MM.1S (cell line): ENCODE measurements at regions not wholly inside any gene's neighbourhood (a gene's known extent, or its start where the extent isn't known, plus 50 kb on each side); places are given as distances from the start of the nearest gene placed in this dataset.
"Not testable (repeated sequence)": the region's sequence is repeated elsewhere in the genome, so short reads cannot be mapped to it uniquely, and the experiment has no call there.

Experiments
- DNase-seq: peaks from one replicate; pipeline ENCODE4 v3.0.0-alpha.2; 2015
- H2AFZ ChIP-seq: fragments of 300-600 bp; sonication (generic); 2 replicates; pipeline ENCODE4 v1.6.0; 2016; ENCODE audit warnings: antibody characterized with exemption, low read length
- H3F3A ChIP-seq: fragments of 300-600 bp; sonication (generic); 2 replicates; pipeline ENCODE4 v1.6.1; 2016; ENCODE audit warnings: mild to moderate bottlenecking, antibody characterized with exemption, low read length, moderate library complexity, mixed read lengths; ENCODE audit not compliant: insufficient read depth
- H3K27ac ChIP-seq: fragments of 300-600 bp; sonication (generic); 2 replicates; pipeline ENCODE4 v1.5.1; 2016; ENCODE audit warnings: mild to moderate bottlenecking, low read length
- H3K27me3 ChIP-seq: fragments of 300-600 bp; sonication (generic); replicated peaks from 2 replicates; pipeline ENCODE4 v1.6.0; 2016; ENCODE audit warnings: low read length; ENCODE audit not compliant: insufficient read depth
- H3K36me3 ChIP-seq: fragments of 300-600 bp; sonication (generic); replicated peaks from 2 replicates; pipeline ENCODE4 v1.6.1; 2016; ENCODE audit warnings: mild to moderate bottlenecking, low read length, mixed read lengths; ENCODE audit not compliant: insufficient read depth
- H3K4me1 ChIP-seq: fragments of 300-600 bp; sonication (generic); 2 replicates; pipeline ENCODE4 v1.6.1; 2016; ENCODE audit warnings: low read length, mixed read lengths
- H3K4me2 ChIP-seq: fragments of 300-600 bp; sonication (generic); 2 replicates; pipeline ENCODE4 v1.6.0; 2016; ENCODE audit warnings: low read depth, low read length
- H3K4me3 ChIP-seq: fragments of 300-600 bp; sonication (generic); 2 replicates; pipeline ENCODE4 v1.5.1; 2016; ENCODE audit warnings: low read length, mixed read lengths
- H3K79me2 ChIP-seq: fragments of 300-600 bp; sonication (generic); 2 replicates; pipeline ENCODE4 v1.6.1; 2016; ENCODE audit warnings: mixed run types, low read length, mixed read lengths
- H3K9ac ChIP-seq: fragments of 300-600 bp; sonication (generic); 2 replicates; pipeline ENCODE4 v1.6.1; 2016; ENCODE audit warnings: low read length, mixed read lengths
- H3K9me2 ChIP-seq: fragments of 300-600 bp; sonication (generic); replicated peaks from 2 replicates; pipeline ENCODE4 v1.6.1; 2016; ENCODE audit warnings: mild to moderate bottlenecking, low read length, mixed read lengths; ENCODE audit not compliant: insufficient read depth
- H3K9me3 ChIP-seq: fragments of 300-600 bp; sonication (generic); replicated peaks from 2 replicates; pipeline ENCODE4 v1.6.1; 2016; ENCODE audit warnings: mild to moderate bottlenecking, low read length, mixed read lengths; ENCODE audit not compliant: insufficient read depth
- H4K20me1 ChIP-seq: fragments of 300-600 bp; sonication (generic); 2 replicates; pipeline ENCODE4 v1.6.1; 2016; ENCODE audit warnings: mild to moderate bottlenecking, low read length, moderate library complexity, mixed read lengths; ENCODE audit not compliant: insufficient read depth
- EZH2 ChIP-seq: fragments of 300-600 bp; sonication (generic); optimal IDR thresholded peaks from 2 replicates; pipeline ENCODE3; 2017; ENCODE audit warnings: low read depth, mild to moderate bottlenecking, antibody characterized with exemption, low read length, mixed read lengths
- EZH2phosphoT487 ChIP-seq: fragments of 300-600 bp; sonication (generic); IDR thresholded peaks from 2 replicates; pipeline ENCODE4 v1.6.1; 2018; ENCODE audit warnings: antibody characterized with exemption, low read length
- TF ChIP-seq, protein P1 (sequence below): fragments of 300-600 bp; sonication (generic); IDR thresholded peaks from 2 replicates; pipeline ENCODE4 v1.5.1; 2016; ENCODE audit warnings: antibody characterized with exemption, low read length, mixed read lengths

DNA sequence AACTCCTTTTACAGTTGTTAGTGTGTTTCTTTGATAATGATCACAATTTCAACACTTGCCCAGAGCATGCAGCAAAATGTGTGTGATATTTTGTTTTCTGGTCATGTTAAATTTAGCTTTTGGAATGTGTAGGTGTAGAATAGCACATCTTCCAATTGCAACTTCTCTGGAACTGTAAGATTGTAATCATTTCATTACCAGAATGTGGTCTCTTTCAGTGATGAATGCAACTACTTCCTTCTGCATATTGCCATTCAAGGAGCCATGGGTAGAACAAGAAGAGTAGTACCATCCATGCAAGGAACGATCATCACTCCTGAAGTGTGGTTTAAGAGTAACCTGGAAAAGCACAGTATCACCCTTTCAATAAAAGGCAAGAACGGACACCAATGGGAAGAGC is 548.8 kb upstream of the ZNF804A start:
- Histone ChIP-seq H3K9me3 (no peaks in the 10 kb centered on the region), H3F3A (no peaks in the 10 kb centered on the region), H4K20me1 (no peaks in the 10 kb centered on the region), H3K4me1 (no peaks in the 10 kb centered on the region), H3K79me2 (no peaks in the 10 kb centered on the region), H3K36me3 (no peaks in the 10 kb centered on the region), H2AFZ (no peak overlapping the region), H3K9me2 (no peaks in the 10 kb centered on the region), H3K4me3 (no peak overlapping the region), H3K4me2 (no peak overlapping the region), H3K27me3 (no peaks in the 10 kb centered on the region), H3K9ac (no peak overlapping the region), H3K27ac (no peak overlapping the region)
- DNase-seq: no peak
- TF ChIP-seq EZH2phosphoT487 (no peak), EZH2 (no peak)

DNA sequence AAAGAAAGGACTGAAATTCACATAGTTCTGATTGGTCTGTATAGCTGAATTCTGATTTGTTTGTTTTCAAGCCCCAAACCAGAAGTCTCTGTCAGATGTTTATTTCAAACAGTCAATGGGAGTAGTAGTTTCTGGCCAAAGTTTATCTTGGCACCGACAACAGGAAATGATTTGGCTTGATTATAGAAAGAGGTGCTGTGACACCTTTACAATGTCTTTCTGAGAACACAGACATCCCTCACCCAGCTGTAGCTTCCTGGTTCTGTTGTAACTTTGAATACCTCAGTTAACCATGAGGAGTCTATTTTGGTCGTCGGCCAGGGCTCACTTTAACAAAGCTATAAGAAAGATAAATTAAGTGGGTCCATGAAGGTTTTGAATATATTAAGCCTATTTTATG is 545.0 kb upstream of the ZNF804A start:
- Histone ChIP-seq H3K4me2 (no peak overlapping the region), H2AFZ (no peak overlapping the region), H3K27ac (no peak overlapping the region), H3K9me2 (no peaks in the 10 kb centered on the region), H3K4me3 (no peak overlapping the region), H3K36me3 (no peaks in the 10 kb centered on the region), H3K9me3 (no peaks in the 10 kb centered on the region), H3K27me3 (no peaks in the 10 kb centered on the region), H3K9ac (no peak overlapping the region), H3K79me2 (no peaks in the 10 kb centered on the region), H3F3A (no peaks in the 10 kb centered on the region), H4K20me1 (no peaks in the 10 kb centered on the region), H3K4me1 (no peaks in the 10 kb centered on the region)
- TF ChIP-seq, protein P1, sequence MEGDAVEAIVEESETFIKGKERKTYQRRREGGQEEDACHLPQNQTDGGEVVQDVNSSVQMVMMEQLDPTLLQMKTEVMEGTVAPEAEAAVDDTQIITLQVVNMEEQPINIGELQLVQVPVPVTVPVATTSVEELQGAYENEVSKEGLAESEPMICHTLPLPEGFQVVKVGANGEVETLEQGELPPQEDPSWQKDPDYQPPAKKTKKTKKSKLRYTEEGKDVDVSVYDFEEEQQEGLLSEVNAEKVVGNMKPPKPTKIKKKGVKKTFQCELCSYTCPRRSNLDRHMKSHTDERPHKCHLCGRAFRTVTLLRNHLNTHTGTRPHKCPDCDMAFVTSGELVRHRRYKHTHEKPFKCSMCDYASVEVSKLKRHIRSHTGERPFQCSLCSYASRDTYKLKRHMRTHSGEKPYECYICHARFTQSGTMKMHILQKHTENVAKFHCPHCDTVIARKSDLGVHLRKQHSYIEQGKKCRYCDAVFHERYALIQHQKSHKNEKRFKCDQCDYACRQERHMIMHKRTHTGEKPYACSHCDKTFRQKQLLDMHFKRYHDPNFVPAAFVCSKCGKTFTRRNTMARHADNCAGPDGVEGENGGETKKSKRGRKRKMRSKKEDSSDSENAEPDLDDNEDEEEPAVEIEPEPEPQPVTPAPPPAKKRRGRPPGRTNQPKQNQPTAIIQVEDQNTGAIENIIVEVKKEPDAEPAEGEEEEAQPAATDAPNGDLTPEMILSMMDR: no peak
- TF ChIP-seq EZH2phosphoT487: no peak
- no peak for TF ChIP-seq EZH2
- DNase-seq: no peak

DNA sequence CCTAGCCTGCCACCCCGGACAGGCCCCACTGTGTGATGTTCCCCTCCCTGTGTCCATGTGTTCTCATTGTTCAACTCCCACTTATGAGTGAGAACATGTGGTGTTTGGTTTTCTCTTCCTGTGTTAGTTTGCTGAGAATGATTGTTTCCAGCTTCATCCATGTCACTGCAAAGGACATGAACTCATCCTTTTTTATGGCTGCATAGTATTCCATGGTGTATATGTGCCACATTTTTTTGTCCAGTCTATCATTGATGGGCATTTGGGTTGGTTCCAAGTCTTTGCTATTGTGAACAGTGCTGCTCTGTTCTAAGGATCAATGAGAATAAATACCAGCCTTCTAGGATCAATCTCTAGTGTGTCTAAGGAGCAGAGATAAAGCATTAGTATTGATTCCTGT is 543.9 kb upstream of the ZNF804A start:
- not testable (repeated sequence) for H3K4me2 ChIP-seq, H3K9me2 ChIP-seq, H3K79me2 ChIP-seq, H3K4me1 ChIP-seq, H3K27me3 ChIP-seq, H3F3A ChIP-seq, H3K9me3 ChIP-seq, H4K20me1 ChIP-seq, H2AFZ ChIP-seq, H3K36me3 ChIP-seq, DNase-seq, H3K27ac ChIP-seq, H3K9ac ChIP-seq, H3K4me3 ChIP-seq

DNA sequence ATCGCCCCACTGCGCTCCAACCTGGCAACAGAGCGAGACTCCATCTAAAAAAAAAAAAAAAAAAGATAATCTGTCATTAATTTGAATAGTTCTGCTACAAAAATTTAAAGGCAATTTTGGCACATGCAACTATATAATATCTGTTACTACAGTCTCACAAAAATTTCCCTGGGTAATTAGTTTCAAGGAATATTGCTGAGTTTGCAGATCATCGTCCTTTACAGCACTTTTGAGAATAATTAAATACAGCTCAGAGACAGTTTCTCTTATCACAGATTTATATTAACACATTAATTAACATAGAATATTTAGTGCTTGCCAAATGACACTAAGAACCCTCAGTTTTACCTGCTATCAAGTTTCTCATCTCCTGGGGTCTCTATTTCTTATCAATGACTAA is 540.4 kb upstream of the ZNF804A start:
- Histone ChIP-seq H3K4me1 (no peaks in the 10 kb centered on the region), H3F3A (no peaks in the 10 kb centered on the region), H3K9ac (no peak overlapping the region), H3K27ac (no peak overlapping the region), H3K36me3 (no peaks in the 10 kb centered on the region), H3K9me3 (no peaks in the 10 kb centered on the region), H3K4me2 (no peak overlapping the region), H3K79me2 (no peaks in the 10 kb centered on the region), H3K4me3 (no peak overlapping the region), H2AFZ (no peak overlapping the region), H3K9me2 (no peaks in the 10 kb centered on the region), H4K20me1 (no peaks in the 10 kb centered on the region), H3K27me3 (no peaks in the 10 kb centered on the region)
- DNase-seq: no peak
- TF ChIP-seq, protein P1: no peak
- no peak for TF ChIP-seq EZH2
- no peak for TF ChIP-seq EZH2phosphoT487

DNA sequence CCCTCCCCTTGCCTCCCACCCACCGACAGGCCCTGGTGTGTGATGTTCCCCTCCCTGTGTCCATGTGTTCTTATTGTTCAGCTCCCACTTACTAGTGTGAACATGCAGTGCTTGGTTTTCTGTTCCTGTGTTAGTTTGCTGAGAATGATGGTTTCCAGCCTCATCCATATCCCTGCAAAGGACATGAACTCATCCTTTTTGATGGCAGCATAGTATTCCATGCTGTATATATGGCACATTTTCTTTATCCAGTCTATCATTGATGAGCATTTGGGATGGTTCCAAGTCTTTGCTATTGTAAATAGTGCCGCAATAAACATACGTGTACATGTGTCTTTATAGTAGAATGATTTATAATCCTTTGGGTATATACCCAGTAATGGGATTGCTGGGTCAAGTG is 538.1 kb upstream of the ZNF804A start:
- not testable (repeated sequence) for H3K4me2 ChIP-seq, H3K27ac ChIP-seq, H3K4me3 ChIP-seq, H3K36me3 ChIP-seq, H3K9ac ChIP-seq, H2AFZ ChIP-seq, H3K9me2 ChIP-seq, H3K4me1 ChIP-seq, H3K9me3 ChIP-seq, DNase-seq, H3K27me3 ChIP-seq, H3F3A ChIP-seq, H3K79me2 ChIP-seq, H4K20me1 ChIP-seq
